Activated CD8-positive, alpha-beta memory T cell treated with anti-CD3 and anti-CD28 coated beads for 1 hour (primary cell): ENCODE measurements at regions not wholly inside any gene's neighbourhood (a gene's known extent, or its start where the extent isn't known, plus 50 kb on each side); places are given as distances from the start of the nearest gene placed in this dataset.

ENCODE experiments used
- DNase-seq, 2 donors: peaks; one replicate each; pipeline ENCODE4 v3.0.0-alpha.2; 2020; ENCODE audit warnings: low read depth in 1 of 2; ENCODE audit errors: extremely low read depth in 1 of 2

- no peak for DNase-seq
Measured at GRCh38 chr15:70556779-70557178, 206.6 kb downstream of the UACA start.

GRCh38 chr15:70556151-70556741, 207.1 kb downstream of the UACA start:
- no peak for DNase-seq

- DNase-seq: no peak
Measured at GRCh38 chr15:70555713-70556112, 207.6 kb downstream of the UACA start.

- no peak for DNase-seq
Measured at GRCh38 chr15:70547846-70548487, 215.4 kb downstream of the UACA start.

- no peak for DNase-seq
Measured at GRCh38 chr15:70545526-70545925, 217.8 kb downstream of the UACA start.

- no peak for DNase-seq
Measured at GRCh38 chr15:70541511-70541910, 221.8 kb downstream of the UACA start.

- no peak for DNase-seq
Measured at GRCh38 chr15:70539912-70540530, 223.3 kb downstream of the UACA start.

- no peak for DNase-seq
Measured at GRCh38 chr15:70539409-70539808, 223.9 kb downstream of the UACA start.

- DNase-seq: no peak
Measured at GRCh38 chr15:70538278-70538677, 225.1 kb downstream of the UACA start.

- no peak for DNase-seq
Measured at GRCh38 chr15:70535955-70536338, 227.4 kb downstream of the UACA start.

- DNase-seq: peak in 1 of 2 donors; percentile 21
Measured at GRCh38 chr15:70535071-70535954, 228.0 kb downstream of the UACA start.

GRCh38 chr15:70533931-70534742, 229.2 kb downstream of the UACA start:
- no peak for DNase-seq

GRCh38 chr15:70532531-70533186, 230.7 kb downstream of the UACA start:
- no peak for DNase-seq

GRCh38 chr15:70531576-70531975, 231.8 kb downstream of the UACA start:
- no peak for DNase-seq

- DNase-seq: no peak
Measured at GRCh38 chr15:70530906-70531305, 232.5 kb downstream of the UACA start.

- DNase-seq: no peak
Measured at GRCh38 chr15:70530503-70530902, 232.9 kb downstream of the UACA start.

- no peak for DNase-seq
Measured at GRCh38 chr15:70530017-70530499, 233.3 kb downstream of the UACA start.

- DNase-seq: no peak
Measured at GRCh38 chr15:70528816-70529215, 234.5 kb downstream of the UACA start.

- no peak for DNase-seq
Measured at GRCh38 chr15:70528270-70528706, 235.1 kb downstream of the UACA start.

GRCh38 chr15:70526974-70527325, 236.4 kb downstream of the UACA start:
- no peak for DNase-seq
